Ascending aorta (tissue), 2 donors: ENCODE measurements at regions not wholly inside any gene's neighbourhood (a gene's known extent, or its start where the extent isn't known, plus 50 kb on each side); places are given as distances from the start of the nearest gene placed in this dataset.

Source experiments
- DNase-seq, 2 donors: peaks; one replicate each; pipeline ENCODE4 v3.0.0-alpha.2; 2019; ENCODE audit warnings: low spot score in 2 of 2
- H3K27ac ChIP-seq, 2 donors: fragments of 200-600 bp; sonication (generic); one replicate each; pipeline ENCODE4 v1.5.1; 2016 to 2017; ENCODE audit warnings: mild to moderate bottlenecking in 1 of 2
- H3K27me3 ChIP-seq: fragments of 200-600 bp; sonication (generic); one replicate; pipeline ENCODE4 v1.5.1; 2017
- H3K36me3 ChIP-seq, 2 donors: fragments of 200-600 bp; sonication (generic); one replicate each; pipeline ENCODE4 v1.5.1; 2016
- H3K4me1 ChIP-seq, 2 donors: fragments of 200-600 bp; sonication (generic); one replicate each; pipeline ENCODE4 v1.5.1; 2016 to 2017; ENCODE audit warnings: mild to moderate bottlenecking in 1 of 2
- H3K4me3 ChIP-seq, 2 donors: fragments of 200-600 bp; sonication (generic); one replicate each; pipeline ENCODE4 v1.5.1; 2016 to 2017; ENCODE audit warnings: mild to moderate bottlenecking in 1 of 2
- H3K9me3 ChIP-seq, 2 donors: fragments of 200-600 bp; sonication (generic); one replicate each; pipeline ENCODE4 v1.5.1; 2016
- intact Hi-C: fragments of 100-400 bp; cut with DNase I; formaldehyde crosslinking; loops from one replicate; pipeline ENCODE4 v1.15.1; 2023
- TF ChIP-seq, protein P1 (sequence below), 3 experiments: fragments of 200-600 bp in 2 of 3; fragments of 450-650 bp in 1 of 3; sonication (generic) in 2 of 3; IDR thresholded peaks; one replicate each; pipeline ENCODE4 v1.5.1; 2016 to 2019; ENCODE audit warnings: antibody characterized with exemption in 3 of 3, mild to moderate bottlenecking in 1 of 3, moderate library complexity in 1 of 3

DNA sequence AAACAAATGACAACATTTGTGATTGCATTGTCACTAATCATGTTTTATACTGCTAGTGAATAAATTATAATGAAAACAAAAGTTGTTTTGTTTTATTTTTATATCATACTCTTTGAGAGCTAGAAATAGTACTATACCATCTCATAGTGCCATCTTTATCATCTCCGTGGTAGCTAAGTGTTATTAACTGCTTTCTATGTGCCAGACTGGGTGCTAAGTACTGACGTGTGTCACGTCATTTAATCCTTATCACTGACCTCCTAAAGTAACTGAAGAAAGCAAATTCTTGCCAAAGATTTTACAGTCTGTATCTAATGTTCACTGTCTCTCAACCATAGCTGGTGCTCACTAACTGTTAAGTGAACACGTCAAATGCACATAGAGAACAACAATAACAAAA is 99.5 kb upstream of the CNTN3 start:
- H3K27me3 ChIP-seq: no peaks in the 10 kb centered on the region
- no peaks in the 10 kb centered on the region for H3K4me1 ChIP-seq
- no peak overlapping the region for H3K27ac ChIP-seq
- TF ChIP-seq, protein P1, sequence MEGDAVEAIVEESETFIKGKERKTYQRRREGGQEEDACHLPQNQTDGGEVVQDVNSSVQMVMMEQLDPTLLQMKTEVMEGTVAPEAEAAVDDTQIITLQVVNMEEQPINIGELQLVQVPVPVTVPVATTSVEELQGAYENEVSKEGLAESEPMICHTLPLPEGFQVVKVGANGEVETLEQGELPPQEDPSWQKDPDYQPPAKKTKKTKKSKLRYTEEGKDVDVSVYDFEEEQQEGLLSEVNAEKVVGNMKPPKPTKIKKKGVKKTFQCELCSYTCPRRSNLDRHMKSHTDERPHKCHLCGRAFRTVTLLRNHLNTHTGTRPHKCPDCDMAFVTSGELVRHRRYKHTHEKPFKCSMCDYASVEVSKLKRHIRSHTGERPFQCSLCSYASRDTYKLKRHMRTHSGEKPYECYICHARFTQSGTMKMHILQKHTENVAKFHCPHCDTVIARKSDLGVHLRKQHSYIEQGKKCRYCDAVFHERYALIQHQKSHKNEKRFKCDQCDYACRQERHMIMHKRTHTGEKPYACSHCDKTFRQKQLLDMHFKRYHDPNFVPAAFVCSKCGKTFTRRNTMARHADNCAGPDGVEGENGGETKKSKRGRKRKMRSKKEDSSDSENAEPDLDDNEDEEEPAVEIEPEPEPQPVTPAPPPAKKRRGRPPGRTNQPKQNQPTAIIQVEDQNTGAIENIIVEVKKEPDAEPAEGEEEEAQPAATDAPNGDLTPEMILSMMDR (IDR thresholded peaks at IDR 0.05): no peak
- H3K9me3 ChIP-seq: no peaks in the 10 kb centered on the region
- no peaks in the 10 kb centered on the region for H3K36me3 ChIP-seq
- no peak for DNase-seq
- intact Hi-C loops: no loop called here
- H3K4me3 ChIP-seq: no peak overlapping the region

- Histone ChIP-seq H3K27ac (no peak overlapping the region), H3K9me3 (no peaks in the 10 kb centered on the region), H3K4me3 (no peak overlapping the region), H3K27me3 (no peaks in the 10 kb centered on the region), H3K4me1 (no peaks in the 10 kb centered on the region), H3K36me3 (no peaks in the 10 kb centered on the region)
- intact Hi-C loops: no loop called here
- TF ChIP-seq, protein P1 (IDR thresholded peaks at IDR 0.05): no peak
- DNase-seq: no peak
These were observed 97.6 kb upstream of the CNTN3 start for GRCh38 chr3:74711913-74712512.

GRCh38 chr3:74709951-74710350 is 95.5 kb upstream of the CNTN3 start:
- no peaks in the 10 kb centered on the region for H3K4me1 ChIP-seq
- intact Hi-C loops: no loop called here
- no peaks in the 10 kb centered on the region for H3K9me3 ChIP-seq
- H3K4me3 ChIP-seq: no peak overlapping the region
- no peak for DNase-seq
- no peaks in the 10 kb centered on the region for H3K36me3 ChIP-seq
- no peak overlapping the region for H3K27ac ChIP-seq
- H3K27me3 ChIP-seq: no peaks in the 10 kb centered on the region
- TF ChIP-seq, protein P1 (IDR thresholded peaks at IDR 0.05): no peak

DNA sequence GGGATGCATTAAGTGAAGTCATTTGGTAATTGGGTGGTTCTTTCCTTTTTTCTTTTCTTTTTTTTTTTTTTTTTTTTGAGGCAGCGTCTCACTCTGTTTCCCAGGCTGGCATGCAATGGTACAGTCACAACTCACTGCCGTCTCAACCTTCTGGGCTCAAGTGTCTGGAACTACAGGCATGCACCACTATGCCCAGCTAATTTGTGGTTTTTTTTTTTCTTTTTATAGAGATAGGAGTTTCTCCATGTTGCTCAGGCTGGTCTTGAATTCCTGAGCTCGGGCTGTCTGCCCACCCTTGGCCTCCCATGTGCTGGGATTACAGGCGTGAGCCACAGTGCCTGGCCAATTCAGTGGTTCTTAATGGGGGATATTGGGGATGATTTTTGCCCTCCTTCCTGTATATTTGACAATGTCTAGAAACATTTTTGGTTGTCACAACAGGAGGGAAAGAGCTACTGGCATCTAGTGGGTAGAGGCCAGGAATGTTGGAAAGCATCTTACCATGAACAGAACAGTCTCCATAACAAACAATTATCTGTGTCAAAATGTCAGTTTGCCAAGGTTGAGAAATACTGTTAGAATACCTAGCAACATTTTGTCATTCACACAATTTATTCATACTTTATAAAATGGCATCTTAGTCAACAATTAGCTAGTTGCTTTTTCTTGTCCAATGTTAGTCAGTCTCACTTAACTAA is 79.4 kb upstream of the CNTN3 start:
- Histone ChIP-seq H3K27ac (peak overlapping the region in 1 of 2 donors; percentile 33), H3K4me3 (no peak overlapping the region), H3K36me3 (no peaks in the 10 kb centered on the region), H3K27me3 (no peaks in the 10 kb centered on the region), H3K4me1 (no peaks in the 10 kb centered on the region), H3K9me3 (no peaks in the 10 kb centered on the region)
- no peak for DNase-seq
- TF ChIP-seq, protein P1 (IDR thresholded peaks at IDR 0.05): no peak
- intact Hi-C loops: no loop called here

DNA sequence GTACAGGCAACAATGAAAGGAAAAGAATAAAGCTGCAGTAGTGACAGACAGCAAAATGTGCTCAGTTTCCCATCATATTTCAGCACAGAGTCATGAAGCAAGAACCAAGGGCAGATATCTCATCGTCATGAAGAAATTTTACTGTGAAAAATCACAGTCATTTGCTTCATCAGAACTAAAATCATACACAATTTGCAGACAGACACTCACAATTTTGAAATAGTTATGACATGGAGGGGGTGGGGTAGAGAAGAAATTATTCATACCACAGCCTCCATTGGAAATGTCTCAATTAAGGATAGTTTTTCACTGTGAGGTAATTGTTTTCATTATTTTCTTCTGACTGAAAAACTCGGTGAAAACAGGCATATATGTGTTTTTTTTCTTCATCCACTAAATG is 78.8 kb upstream of the CNTN3 start:
- TF ChIP-seq, protein P1 (IDR thresholded peaks at IDR 0.05): no peak
- Histone ChIP-seq H3K4me3 (no peak overlapping the region), H3K4me1 (no peaks in the 10 kb centered on the region), H3K27ac (peak overlapping the region in 1 of 2 donors; percentile 33), H3K9me3 (no peaks in the 10 kb centered on the region), H3K36me3 (no peaks in the 10 kb centered on the region), H3K27me3 (no peaks in the 10 kb centered on the region)
- intact Hi-C loops: no loop called here
- no peak for DNase-seq
